ENCODE measurements at regions not wholly inside any gene's neighbourhood (a gene's known extent, or its start where the extent isn't known, plus 50 kb on each side); places are given as distances from the start of the nearest gene placed in this dataset.
A peak's percentile ranks its signal among the peaks of the same experiment; 100 is the strongest.
"Not testable (repeated sequence)": the region's sequence is repeated elsewhere in the genome, so short reads cannot be mapped to it uniquely, and the experiment has no call there.

DNA sequence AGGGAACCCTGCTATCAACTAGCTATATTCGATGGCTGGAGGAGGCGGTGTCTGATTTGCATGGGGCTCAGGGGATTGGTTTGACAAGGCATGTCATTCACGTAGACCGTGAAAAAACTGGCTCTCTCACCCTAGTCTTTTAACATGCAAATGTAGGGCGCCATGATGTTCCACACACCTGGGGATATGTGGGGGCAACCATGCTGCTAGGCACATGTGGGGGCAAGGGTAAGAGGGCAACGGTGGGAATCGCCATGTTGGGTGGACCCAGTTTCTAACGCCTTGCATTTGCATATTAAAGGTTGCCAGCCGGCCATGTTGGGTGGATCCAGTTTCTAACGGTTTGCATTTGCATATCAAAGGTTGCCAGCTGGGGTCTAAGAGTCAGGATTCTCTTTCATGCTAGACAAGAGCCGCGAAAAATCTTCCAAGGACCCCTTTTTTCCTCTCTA is 419.2 kb upstream of the NFE2L3 start:
- H3K4me3 ChIP-seq (ENCODE audit: low read length), result peak overlapping the region; percentile 28
- H3K27me3 ChIP-seq (ENCODE audit: control insufficient read depth, insufficient read depth, low read length), result no peaks in the 10 kb centered on the region
- no peaks in the 10 kb centered on the region for H3K9me3 ChIP-seq (ENCODE audit: control insufficient read depth, low read depth, low read length)
- peaks cover 28% of the 10 kb centered on the region for H3K4me1 ChIP-seq (ENCODE audit: control insufficient read depth, low read depth, low read length)
- H3K36me3 ChIP-seq (ENCODE audit: control insufficient read depth, low read depth, low read length), result no peaks in the 10 kb centered on the region
- H3K9ac ChIP-seq (ENCODE audit: low read length), result no peak overlapping the region
- H3K27ac ChIP-seq (ENCODE audit: low read length), result no peak overlapping the region

DNA sequence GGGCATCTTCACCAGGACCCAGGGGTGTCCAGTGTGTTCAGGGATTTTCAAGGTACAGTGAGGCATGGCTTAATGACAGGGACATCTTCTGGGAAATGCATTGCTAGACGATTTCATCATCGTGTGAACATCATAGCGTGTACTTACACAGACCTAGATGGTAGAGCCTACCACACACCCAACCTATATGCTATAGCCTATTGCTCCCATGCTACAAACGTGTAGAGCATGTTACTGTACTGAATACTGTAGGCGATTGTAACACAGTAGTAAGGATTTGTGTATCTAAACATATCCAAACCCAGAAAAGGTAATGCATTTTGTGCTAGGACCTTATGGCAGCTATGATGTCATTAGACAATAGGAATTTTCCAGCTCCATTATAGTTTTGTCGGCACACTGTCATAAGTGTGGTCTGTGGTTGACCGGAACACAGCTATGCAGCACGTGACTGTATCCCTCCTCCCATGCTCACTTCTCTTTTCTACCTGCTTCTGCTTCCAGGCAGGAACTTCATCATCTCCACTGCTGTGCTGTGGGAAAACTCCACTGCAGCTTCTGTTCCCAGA is 416.2 kb upstream of the NFE2L3 start:
- Histone ChIP-seq H3K4me3 (ENCODE audit: low read length) (no peak overlapping the region), H3K27me3 (ENCODE audit: control insufficient read depth, insufficient read depth, low read length) (no peaks in the 10 kb centered on the region), H3K27ac (ENCODE audit: low read length) (no peak overlapping the region), H3K36me3 (ENCODE audit: control insufficient read depth, low read depth, low read length) (no peaks in the 10 kb centered on the region), H3K9ac (ENCODE audit: low read length) (no peak overlapping the region), H3K9me3 (ENCODE audit: control insufficient read depth, low read depth, low read length) (no peaks in the 10 kb centered on the region), H3K4me1 (ENCODE audit: control insufficient read depth, low read depth, low read length) (peaks cover 24% of the 10 kb centered on the region)

DNA sequence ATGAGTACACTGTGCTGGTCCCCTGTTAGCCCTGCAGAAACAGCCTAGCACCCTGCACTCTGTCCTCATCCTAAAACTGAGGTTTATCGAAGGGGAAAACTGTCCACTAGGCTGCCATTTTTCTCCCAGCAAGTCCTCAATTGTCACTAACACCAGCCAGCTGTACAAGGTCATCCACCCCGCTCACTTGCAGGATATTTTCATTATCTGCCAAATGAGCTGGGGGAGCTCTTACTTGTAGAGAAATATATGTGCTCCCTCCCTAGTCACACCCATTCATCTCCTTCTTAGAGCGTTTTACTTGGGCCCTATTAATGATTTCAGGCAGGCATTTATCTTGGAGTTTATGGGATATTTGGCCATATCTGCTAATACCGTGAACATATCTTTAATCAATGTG is 413.5 kb upstream of the NFE2L3 start:
- H3K4me1 ChIP-seq (ENCODE audit: control insufficient read depth, low read depth, low read length), result peaks cover 5% of the 10 kb centered on the region
- H3K27me3 ChIP-seq (ENCODE audit: control insufficient read depth, insufficient read depth, low read length), result no peaks in the 10 kb centered on the region
- no peak overlapping the region for H3K9ac ChIP-seq (ENCODE audit: low read length)
- no peaks in the 10 kb centered on the region for H3K36me3 ChIP-seq (ENCODE audit: control insufficient read depth, low read depth, low read length)
- H3K27ac ChIP-seq (ENCODE audit: low read length), result no peak overlapping the region
- no peaks in the 10 kb centered on the region for H3K9me3 ChIP-seq (ENCODE audit: control insufficient read depth, low read depth, low read length)
- H3K4me3 ChIP-seq (ENCODE audit: low read length), result no peak overlapping the region

GRCh38 chr7:25739143-25739542 is 412.9 kb upstream of the NFE2L3 start:
- Histone ChIP-seq H3K27ac (ENCODE audit: low read length) (no peak overlapping the region), H3K36me3 (ENCODE audit: control insufficient read depth, low read depth, low read length) (no peaks in the 10 kb centered on the region), H3K27me3 (ENCODE audit: control insufficient read depth, insufficient read depth, low read length) (no peaks in the 10 kb centered on the region), H3K9ac (ENCODE audit: low read length) (no peak overlapping the region), H3K9me3 (ENCODE audit: control insufficient read depth, low read depth, low read length) (no peaks in the 10 kb centered on the region), H3K4me1 (ENCODE audit: control insufficient read depth, low read depth, low read length) (no peaks in the 10 kb centered on the region), H3K4me3 (ENCODE audit: low read length) (no peak overlapping the region)

- Histone ChIP-seq H3K9me3 (ENCODE audit: control insufficient read depth, low read depth, low read length) (no peaks in the 10 kb centered on the region), H3K9ac (ENCODE audit: low read length) (no peak overlapping the region), H3K4me3 (ENCODE audit: low read length) (no peak overlapping the region), H3K27ac (ENCODE audit: low read length) (no peak overlapping the region), H3K4me1 (ENCODE audit: control insufficient read depth, low read depth, low read length) (no peaks in the 10 kb centered on the region), H3K36me3 (ENCODE audit: control insufficient read depth, low read depth, low read length) (no peaks in the 10 kb centered on the region), H3K27me3 (ENCODE audit: control insufficient read depth, insufficient read depth, low read length) (no peaks in the 10 kb centered on the region)
Measured at GRCh38 chr7:25742316-25742715, 409.7 kb upstream of the NFE2L3 start.

DNA sequence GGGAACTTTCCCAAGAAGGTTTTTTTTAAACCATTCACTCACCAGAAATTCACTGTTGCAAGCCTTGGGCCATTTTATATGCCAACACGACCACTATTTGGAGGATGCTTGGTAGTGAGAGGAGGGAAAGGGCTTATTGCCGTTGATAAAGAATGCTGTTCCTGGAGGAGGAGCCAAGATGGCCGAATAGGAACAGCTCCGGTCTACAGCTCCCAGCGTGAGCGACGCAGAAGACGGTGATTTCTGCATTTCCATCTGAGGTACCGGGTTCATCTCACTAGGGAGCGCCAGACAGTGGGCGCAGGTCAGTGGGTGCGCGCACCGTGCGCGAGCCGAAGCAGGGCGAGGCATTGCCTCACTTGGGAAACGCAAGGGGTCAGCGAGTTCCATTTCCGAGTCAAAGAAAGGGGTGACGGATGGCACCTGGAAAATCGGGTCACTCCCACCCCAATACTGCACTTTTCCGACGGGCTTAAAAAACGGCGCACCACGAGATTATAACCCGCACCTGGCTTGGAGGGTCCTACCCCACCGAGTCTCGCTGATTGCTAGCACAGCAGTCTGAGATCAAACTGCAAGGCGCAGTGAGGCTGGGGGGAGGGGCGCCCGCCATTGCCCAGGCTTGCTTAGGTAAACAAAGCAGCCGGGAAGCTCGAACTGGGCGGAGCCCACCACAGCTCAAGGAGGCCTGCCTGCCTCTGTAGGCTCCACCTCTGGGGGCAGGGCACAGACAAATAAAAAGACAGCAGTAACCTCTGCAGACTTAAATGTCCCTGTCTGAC is 408.1 kb upstream of the NFE2L3 start:
- H3K27ac ChIP-seq (ENCODE audit: low read length); H3K9me3 ChIP-seq (ENCODE audit: control insufficient read depth, low read depth, low read length); H3K27me3 ChIP-seq (ENCODE audit: control insufficient read depth, insufficient read depth, low read length); H3K36me3 ChIP-seq (ENCODE audit: control insufficient read depth, low read depth, low read length); H3K9ac ChIP-seq (ENCODE audit: low read length); H3K4me1 ChIP-seq (ENCODE audit: control insufficient read depth, low read depth, low read length); H3K4me3 ChIP-seq (ENCODE audit: low read length): not testable (repeated sequence)

DNA sequence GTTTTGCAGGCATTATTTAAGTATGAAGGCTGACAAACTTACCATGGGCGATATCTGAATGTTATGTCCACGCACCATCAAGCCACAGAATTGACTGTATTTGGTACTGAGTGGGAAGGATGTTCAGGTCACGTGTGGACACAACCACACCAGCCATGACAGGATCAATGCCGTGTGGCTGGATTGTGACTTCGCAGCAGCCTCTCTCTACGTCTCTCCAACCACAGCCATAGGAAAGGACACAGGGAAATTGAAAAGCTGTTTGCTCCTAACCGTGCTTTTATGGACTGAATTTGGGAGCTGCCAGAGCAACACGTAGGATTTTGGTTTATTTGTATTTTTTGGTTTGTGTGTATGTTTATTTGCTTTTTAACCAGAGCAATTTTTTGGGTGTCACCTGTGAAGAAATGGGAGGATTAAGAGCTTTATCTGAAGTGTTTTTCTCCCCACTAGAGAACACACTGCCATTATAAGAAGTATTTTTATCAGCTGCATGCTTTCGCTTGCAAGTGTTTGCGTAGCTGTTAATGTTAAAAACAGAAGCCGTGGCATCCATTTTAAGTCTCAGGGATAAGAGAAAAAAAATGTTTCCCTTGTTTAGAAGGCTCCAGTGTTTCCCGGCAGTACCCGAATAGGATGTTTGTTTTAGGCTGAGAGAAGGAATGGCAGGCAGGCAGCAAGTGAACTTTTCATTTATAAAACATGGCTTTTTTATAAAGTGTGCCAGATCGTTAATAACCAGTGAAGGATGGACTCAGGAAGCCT is 401.1 kb upstream of the NFE2L3 start:
- Histone ChIP-seq H3K9me3 (ENCODE audit: control insufficient read depth, low read depth, low read length) (no peaks in the 10 kb centered on the region), H3K4me1 (ENCODE audit: control insufficient read depth, low read depth, low read length) (peaks cover 21% of the 10 kb centered on the region), H3K27ac (ENCODE audit: low read length) (no peak overlapping the region), H3K36me3 (ENCODE audit: control insufficient read depth, low read depth, low read length) (no peaks in the 10 kb centered on the region), H3K27me3 (ENCODE audit: control insufficient read depth, insufficient read depth, low read length) (no peaks in the 10 kb centered on the region), H3K4me3 (ENCODE audit: low read length) (no peak overlapping the region), H3K9ac (ENCODE audit: low read length) (no peak overlapping the region)

- Histone ChIP-seq H3K9me3 (ENCODE audit: control insufficient read depth, low read depth, low read length) (no peaks in the 10 kb centered on the region), H3K27ac (ENCODE audit: low read length) (no peak overlapping the region), H3K4me1 (ENCODE audit: control insufficient read depth, low read depth, low read length) (peaks cover 21% of the 10 kb centered on the region), H3K4me3 (ENCODE audit: low read length) (no peak overlapping the region), H3K27me3 (ENCODE audit: control insufficient read depth, insufficient read depth, low read length) (no peaks in the 10 kb centered on the region), H3K9ac (ENCODE audit: low read length) (no peak overlapping the region), H3K36me3 (ENCODE audit: control insufficient read depth, low read depth, low read length) (no peaks in the 10 kb centered on the region)
Measured at GRCh38 chr7:25752154-25752553, 399.8 kb upstream of the NFE2L3 start.

DNA sequence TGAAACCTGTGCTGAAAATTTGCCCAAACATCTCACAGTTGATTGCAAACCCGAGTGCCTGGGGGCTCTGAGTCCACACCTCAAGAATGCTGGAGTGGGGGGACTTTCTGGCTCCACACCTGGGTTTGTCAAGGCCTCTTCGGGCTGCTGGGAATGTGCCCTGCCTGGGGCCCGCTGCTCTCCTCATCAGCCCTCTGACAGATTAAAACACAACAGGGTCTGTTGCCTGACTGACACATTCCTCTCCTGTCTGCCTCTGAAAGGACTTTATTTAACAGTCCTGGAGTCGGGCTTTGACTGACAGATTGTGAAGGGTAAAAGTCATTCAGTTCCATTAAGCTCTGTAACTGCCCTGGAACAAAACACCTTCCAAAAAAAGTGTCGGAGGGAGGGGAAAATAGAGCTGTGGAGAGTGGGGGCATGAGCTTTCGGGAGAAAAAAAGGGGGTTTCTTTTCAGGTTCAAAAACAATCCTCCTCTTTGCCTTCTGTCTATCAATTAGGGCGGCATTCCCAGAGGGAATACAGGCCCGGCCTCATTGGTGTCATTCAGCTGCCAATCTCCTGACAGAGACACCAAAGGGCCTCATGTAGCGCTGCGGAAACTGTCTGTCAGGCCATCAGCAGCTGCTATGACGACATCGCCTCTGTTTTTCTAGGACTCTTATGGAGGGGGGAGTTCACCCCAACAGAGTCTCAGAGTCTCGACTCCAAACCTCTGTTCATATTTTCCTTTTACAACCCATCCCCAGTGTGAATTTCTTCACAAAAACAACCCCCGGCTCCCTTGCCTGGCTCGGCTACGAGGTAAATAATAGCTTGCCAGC is 398.8 kb upstream of the NFE2L3 start:
- no peak overlapping the region for H3K4me3 ChIP-seq (ENCODE audit: low read length)
- peaks cover 21% of the 10 kb centered on the region for H3K4me1 ChIP-seq (ENCODE audit: control insufficient read depth, low read depth, low read length)
- no peaks in the 10 kb centered on the region for H3K9me3 ChIP-seq (ENCODE audit: control insufficient read depth, low read depth, low read length)
- H3K9ac ChIP-seq (ENCODE audit: low read length), result no peak overlapping the region
- no peaks in the 10 kb centered on the region for H3K36me3 ChIP-seq (ENCODE audit: control insufficient read depth, low read depth, low read length)
- no peaks in the 10 kb centered on the region for H3K27me3 ChIP-seq (ENCODE audit: control insufficient read depth, insufficient read depth, low read length)
- H3K27ac ChIP-seq (ENCODE audit: low read length), result peak overlapping the region; percentile 25

DNA sequence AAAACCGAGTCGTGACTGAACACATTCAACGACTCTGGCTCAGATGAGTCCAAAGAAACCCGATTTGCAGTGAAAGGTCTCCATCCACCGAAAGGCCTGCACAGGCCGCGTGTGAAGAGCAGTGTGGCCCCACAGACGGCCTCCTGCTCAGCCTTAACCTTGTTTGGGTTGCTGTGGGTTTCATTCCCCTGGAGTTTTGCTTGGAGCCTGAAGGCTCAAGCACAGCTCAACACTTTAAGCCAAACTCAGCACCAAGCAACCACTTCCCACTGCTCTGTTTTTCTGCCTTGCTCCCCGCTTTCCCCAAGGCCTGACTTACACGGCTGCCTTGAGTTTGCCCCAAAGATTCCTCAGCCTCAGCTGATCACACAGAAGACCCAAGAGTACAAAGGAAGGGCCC is 398.2 kb upstream of the NFE2L3 start:
- Histone ChIP-seq H3K4me1 (ENCODE audit: control insufficient read depth, low read depth, low read length) (peaks cover 21% of the 10 kb centered on the region), H3K9ac (ENCODE audit: low read length) (no peak overlapping the region), H3K4me3 (ENCODE audit: low read length) (no peak overlapping the region), H3K27ac (ENCODE audit: low read length) (peak overlapping the region; percentile 25), H3K27me3 (ENCODE audit: control insufficient read depth, insufficient read depth, low read length) (no peaks in the 10 kb centered on the region), H3K9me3 (ENCODE audit: control insufficient read depth, low read depth, low read length) (no peaks in the 10 kb centered on the region), H3K36me3 (ENCODE audit: control insufficient read depth, low read depth, low read length) (no peaks in the 10 kb centered on the region)

DNA sequence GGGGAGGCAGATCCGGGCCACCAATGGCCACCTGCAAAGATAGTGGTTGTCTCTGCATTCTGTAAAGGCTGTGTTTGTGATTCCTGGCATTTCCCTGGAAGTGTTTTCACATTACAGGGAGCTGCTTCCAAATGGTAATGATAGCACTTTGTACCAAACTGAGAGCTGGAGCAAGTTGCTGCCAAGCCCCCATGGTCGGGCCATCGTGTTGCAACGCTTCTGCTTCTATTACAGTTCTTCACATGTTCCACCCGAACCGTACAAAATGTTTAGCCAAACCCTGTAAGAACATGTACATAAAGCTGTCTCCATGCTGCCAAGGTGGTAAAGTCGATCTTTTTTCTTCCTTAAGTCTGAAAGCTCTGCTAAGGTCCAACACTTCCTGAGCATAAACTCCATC is 397.7 kb upstream of the NFE2L3 start:
- H3K27ac ChIP-seq (ENCODE audit: low read length), result no peak overlapping the region
- H3K9me3 ChIP-seq (ENCODE audit: control insufficient read depth, low read depth, low read length), result no peaks in the 10 kb centered on the region
- H3K27me3 ChIP-seq (ENCODE audit: control insufficient read depth, insufficient read depth, low read length), result no peaks in the 10 kb centered on the region
- no peak overlapping the region for H3K4me3 ChIP-seq (ENCODE audit: low read length)
- H3K36me3 ChIP-seq (ENCODE audit: control insufficient read depth, low read depth, low read length), result no peaks in the 10 kb centered on the region
- H3K9ac ChIP-seq (ENCODE audit: low read length), result no peak overlapping the region
- peaks cover 24% of the 10 kb centered on the region for H3K4me1 ChIP-seq (ENCODE audit: control insufficient read depth, low read depth, low read length)
